RPMI8226 (cell line): ENCODE measurements at regions not wholly inside any gene's neighbourhood (a gene's known extent, or its start where the extent isn't known, plus 50 kb on each side); places are given as distances from the start of the nearest gene placed in this dataset.

Experiments
- DNase-seq: peaks from one replicate; pipeline ENCODE4 v3.0.0-alpha.2; 2015

- DNase-seq, result no peak
Observed at GRCh38 chr11:101401245-101401644, 182.6 kb downstream of the TRPC6 start.

- no peak for DNase-seq
Observed at GRCh38 chr11:101397979-101398378, 185.8 kb downstream of the TRPC6 start.

GRCh38 chr11:101390539-101390938, 193.3 kb downstream of the TRPC6 start:
- no peak for DNase-seq

DNA sequence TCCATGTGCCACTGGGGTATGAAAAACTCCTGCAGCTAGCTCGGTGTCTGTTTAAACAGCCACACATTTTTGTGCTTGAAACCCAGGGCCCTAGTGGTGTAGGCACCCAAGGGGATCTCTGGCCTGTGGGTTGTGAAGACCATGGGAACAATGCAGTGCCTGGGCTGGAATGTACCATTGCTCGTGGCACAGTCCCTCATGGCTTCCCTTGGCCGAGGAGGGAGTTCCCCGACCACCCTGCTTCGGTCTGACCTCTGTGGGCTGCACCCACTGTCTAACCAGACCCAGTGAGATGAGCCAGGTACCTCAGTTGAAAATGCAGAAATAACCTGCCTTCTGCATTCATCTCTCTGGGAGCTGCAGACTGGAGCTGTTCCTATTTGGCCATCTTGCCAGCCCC, 214.0 kb downstream of the TRPC6 start:
- DNase-seq, result no peak

- DNase-seq, result no peak
Observed at GRCh38 chr11:101363706-101364275, 220.0 kb downstream of the TRPC6 start.

- no peak for DNase-seq
Observed at GRCh38 chr11:101362643-101363042, 221.2 kb downstream of the TRPC6 start.

GRCh38 chr11:101357771-101358170, 226.0 kb downstream of the TRPC6 start:
- no peak for DNase-seq

DNA sequence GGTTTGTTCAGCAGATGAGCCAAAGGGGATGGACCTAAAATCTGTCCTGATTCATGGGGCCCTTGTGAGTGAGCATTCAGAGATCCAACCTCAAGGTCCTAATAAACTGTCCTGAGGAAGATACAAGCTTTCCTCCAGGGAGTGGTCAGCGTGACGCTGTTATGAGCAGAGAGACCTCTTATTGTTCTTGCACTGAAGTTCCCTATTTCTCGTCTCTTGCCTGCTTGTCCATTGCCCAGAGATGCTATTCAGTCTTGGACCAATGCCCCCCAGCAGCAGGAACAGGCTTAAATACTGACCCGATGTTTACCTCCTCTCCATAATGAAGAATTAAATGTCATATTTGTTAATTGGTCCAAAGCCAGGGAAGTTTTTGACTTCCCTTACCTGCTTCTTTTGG, 225.2 kb upstream of the PGR start:
- DNase-seq, result no peak

DNA sequence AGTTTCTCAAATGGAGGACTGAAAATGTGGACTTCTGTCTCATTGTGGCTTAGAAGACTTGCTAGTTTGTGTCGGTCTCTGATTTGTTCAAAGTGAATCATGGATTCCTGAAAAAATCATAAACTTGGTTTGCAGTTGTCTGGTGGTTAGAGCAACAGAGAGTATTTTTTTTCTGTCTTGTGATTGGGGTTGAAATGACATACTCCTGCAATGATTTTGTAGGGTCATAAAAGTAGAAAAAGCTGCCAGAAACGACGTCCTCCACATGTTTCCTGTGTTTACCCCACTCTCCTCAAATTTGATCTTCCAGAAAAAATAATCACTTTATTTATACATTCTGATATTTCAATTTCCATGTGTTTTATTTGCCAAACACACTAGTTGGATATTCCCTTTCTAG, 219.2 kb upstream of the PGR start:
- no peak for DNase-seq

- DNase-seq, result no peak
Observed at GRCh38 chr11:101346591-101346990, 217.0 kb upstream of the PGR start.

- DNase-seq, result no peak
Observed at GRCh38 chr11:101345891-101346290, 216.3 kb upstream of the PGR start.

DNA sequence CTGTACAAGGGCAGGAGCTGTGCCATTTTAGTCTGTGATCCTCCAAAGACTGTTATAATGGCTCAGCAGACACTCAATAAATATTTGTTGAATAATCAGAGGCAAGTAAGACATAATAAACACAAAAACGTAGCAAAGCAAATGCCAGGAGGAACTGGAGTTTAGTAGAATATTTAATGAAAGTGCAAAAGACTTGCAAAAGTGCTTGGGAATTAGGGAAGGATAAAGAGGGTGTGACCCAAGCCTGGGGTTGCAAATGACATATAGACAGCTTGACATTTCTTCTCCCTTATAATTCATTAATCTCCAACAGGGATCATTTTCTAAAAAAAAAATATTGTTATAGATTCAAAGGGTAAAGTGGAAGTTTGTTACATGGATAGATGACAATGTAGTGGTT, 212.7 kb upstream of the PGR start:
- DNase-seq, result no peak

DNA sequence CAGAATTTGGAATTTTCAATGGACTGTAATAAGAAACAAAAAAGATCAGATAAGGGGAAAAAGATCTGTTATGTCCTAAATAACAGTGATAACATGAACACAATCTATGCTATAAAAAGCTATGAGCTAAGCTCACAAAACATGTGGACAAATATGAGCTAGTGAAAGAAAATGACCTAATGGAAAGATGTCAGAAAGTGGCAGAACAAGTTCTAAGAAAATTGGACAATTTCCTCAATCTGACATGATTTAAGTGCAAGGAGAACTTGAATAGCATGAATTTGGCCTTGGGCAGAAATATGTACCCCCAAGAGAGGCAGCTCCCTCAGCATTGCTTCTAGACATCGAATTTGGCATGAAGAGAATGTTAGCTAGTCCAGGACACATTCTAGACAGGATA, 212.0 kb upstream of the PGR start:
- DNase-seq, result no peak

DNA sequence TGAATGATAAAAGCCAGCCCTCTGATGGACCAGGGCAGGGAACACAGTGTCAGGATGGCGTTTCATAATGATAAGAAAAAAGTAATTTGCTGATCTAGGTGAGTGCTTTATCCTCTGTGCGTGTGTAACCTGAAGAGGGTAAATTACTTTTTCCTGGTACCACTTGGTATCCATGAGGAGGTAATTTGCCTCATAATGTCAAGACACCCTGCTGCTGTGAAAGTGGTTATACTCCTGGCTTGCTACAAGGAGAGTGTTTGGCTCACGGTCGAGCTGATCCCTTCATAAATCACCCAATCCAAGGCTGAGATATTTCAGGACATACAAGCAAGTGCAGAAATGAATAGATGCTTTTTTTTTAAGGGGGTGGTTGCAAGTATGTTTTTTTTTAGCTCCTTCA, 207.2 kb upstream of the PGR start:
- DNase-seq, result no peak

GRCh38 chr11:101336155-101336554, 206.5 kb upstream of the PGR start:
- no peak for DNase-seq

- no peak for DNase-seq
Observed at GRCh38 chr11:101334581-101334980, 205.0 kb upstream of the PGR start.

DNA sequence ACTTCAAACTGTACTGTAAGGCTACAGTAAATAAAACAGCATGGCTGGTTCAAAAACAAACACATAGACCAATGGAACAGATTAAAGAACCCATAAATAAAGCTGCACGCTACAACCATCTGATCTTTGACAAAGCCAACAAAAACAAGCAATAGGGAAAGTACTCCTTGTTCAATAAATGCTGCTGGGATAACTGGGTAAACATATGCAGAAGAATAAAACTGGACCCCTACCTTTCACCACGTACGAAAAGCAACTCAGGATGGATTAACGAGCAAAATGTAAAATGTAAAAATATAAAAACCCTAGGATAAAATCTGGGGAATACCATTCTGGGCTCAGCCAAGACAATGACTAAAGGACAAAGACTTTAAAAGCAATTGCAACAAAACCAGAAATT, 201.8 kb upstream of the PGR start:
- DNase-seq, result no peak

DNA sequence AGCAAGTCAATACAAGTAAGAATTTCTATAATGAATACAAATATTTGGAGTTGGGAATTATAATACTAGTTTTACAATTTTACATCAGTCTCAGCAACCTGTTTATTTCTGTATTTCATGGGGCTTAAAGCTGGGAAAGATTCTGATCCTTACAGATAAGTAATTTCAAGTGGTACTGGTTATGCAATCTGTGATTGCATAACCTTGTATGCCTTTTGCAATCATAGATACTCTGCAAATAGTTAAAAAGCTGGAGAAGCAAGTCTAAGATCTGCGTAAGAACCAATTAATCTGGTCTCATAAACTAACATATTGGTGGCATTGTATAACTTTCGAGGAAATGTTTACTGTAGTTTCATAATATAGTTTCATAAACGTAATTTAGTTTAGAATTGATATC, 198.3 kb upstream of the PGR start:
- DNase-seq, result no peak

- DNase-seq, result no peak
Observed at GRCh38 chr11:101326141-101326540, 196.5 kb upstream of the PGR start.

GRCh38 chr11:101323997-101324396, 194.4 kb upstream of the PGR start:
- DNase-seq, result no peak

DNA sequence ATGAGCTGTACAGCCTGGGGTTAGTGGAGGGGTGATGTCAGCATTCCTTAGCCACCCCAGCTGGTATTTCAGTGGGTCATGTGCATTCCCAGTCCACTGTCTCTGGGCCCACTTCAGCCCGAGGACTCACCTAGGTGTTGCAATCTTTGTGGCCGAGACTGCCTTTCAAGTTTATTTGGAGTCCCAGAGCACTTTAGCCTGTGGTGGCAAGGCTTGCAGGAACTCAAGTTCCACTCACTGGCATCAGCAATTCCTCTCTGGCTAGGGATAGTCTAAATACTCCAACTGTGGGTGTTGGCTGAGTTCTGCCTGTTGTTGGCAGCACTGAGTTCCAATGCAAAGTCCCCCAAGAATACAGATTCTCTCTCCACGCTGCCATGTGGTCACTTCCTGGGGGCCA, 191.6 kb upstream of the PGR start:
- no peak for DNase-seq

GRCh38 chr11:101306721-101307120, 177.1 kb upstream of the PGR start:
- DNase-seq, result no peak

DNA sequence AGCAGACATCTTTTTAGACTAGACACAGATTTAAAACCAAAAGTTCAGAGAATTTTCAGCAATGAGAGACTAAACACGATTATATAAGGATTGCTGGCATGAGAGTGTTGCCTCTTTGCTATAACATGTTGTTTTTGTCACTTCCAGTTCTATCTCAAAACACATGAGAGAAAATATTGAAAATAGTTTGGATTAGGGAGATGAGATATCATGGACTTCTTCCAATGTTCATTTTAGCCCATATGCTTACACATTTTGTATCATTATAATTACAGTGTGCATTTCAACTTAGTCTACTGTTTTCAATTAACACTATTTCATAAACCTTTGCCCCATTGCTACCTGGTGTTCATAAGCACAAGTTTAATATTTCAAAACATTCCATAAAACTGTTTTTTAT, 175.9 kb upstream of the PGR start:
- no peak for DNase-seq

- DNase-seq, result no peak
Observed at GRCh38 chr11:101299210-101299609, 169.6 kb upstream of the PGR start.

DNA sequence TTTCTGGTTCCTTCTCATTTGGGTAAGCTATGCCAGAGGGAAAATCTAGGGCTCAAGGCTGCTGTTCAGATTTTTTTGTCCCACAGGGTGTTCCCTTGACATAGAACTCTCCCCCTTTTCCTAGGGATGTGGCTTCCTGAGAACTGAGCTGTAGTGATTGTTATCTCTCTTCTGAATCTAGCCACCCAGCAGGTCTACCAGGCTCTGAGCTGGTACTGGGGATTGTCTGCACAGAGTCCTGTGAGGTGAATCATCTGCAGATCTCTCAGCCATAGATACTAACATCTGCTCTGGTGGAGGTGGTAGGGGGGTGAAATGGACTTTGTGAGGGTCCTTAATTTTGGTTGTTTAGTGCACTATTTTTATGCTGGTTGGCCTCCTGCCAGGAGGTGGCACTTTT, 167.3 kb upstream of the PGR start:
- DNase-seq, result no peak

- DNase-seq, result no peak
Observed at GRCh38 chr11:101292661-101293240, 163.1 kb upstream of the PGR start.
